H9 (cell line): ENCODE measurements at regions not wholly inside any gene's neighbourhood (a gene's known extent, or its start where the extent isn't known, plus 50 kb on each side); places are given as distances from the start of the nearest gene placed in this dataset.

Experiments
- DNase-seq: peaks from one replicate; pipeline ENCODE4 v3.0.0-alpha.2; 2017
- H2AFZ ChIP-seq: one replicate; pipeline ENCODE4 v1.6.1; 2013; ENCODE audit warnings: mild to moderate bottlenecking, low read length, control low read depth, moderate library complexity
- H2AK5ac ChIP-seq: 2 replicates; pipeline ENCODE4 v1.6.1; 2013; ENCODE audit warnings: low read length, control low read depth, mixed read lengths; ENCODE audit not compliant: insufficient read length
- H2BK120ac ChIP-seq: one replicate; pipeline ENCODE4 v1.6.1; 2013; ENCODE audit warnings: low read depth, mild to moderate bottlenecking, low read length, control low read depth, inconsistent platforms; ENCODE audit not compliant: poor library complexity, severe bottlenecking
- H2BK12ac ChIP-seq: 2 replicates; pipeline ENCODE4 v1.6.1; 2013; ENCODE audit warnings: low read length, control low read depth, mixed read lengths, low read depth; ENCODE audit not compliant: insufficient read length
- H2BK15ac ChIP-seq: 2 replicates; pipeline ENCODE4 v1.6.1; 2013; ENCODE audit warnings: low read depth, low read length, control low read depth
- H2BK20ac ChIP-seq: one replicate; pipeline ENCODE4 v1.6.1; 2013; ENCODE audit warnings: low read depth, mild to moderate bottlenecking, low read length, control low read depth, inconsistent platforms; ENCODE audit not compliant: poor library complexity, severe bottlenecking
- H2BK5ac ChIP-seq: 2 replicates; pipeline ENCODE4 v1.6.1; 2013; ENCODE audit warnings: low read length, control low read depth, mixed read lengths; ENCODE audit not compliant: insufficient read length
- H3K14ac ChIP-seq: 2 replicates; pipeline ENCODE4 v1.6.1; 2013; ENCODE audit warnings: low read length, control low read depth; ENCODE audit not compliant: insufficient read depth
- H3K18ac ChIP-seq: 2 replicates; pipeline ENCODE4 v1.6.1; 2013; ENCODE audit warnings: low read depth, mild to moderate bottlenecking, mixed read lengths, low read length, control low read depth; ENCODE audit not compliant: insufficient read length
- H3K23ac ChIP-seq: 2 replicates; pipeline ENCODE4 v1.6.1; 2013; ENCODE audit warnings: low read length, control low read depth, mixed read lengths, low read depth; ENCODE audit not compliant: insufficient read length
- H3K23me2 ChIP-seq: 2 replicates; pipeline ENCODE4 v1.6.1; 2013; ENCODE audit warnings: low read depth, mild to moderate bottlenecking, mixed read lengths, low read length, control low read depth; ENCODE audit not compliant: insufficient read length, poor library complexity, severe bottlenecking
- H3K27ac ChIP-seq: 2 replicates; pipeline ENCODE4 v1.5.1; 2013; ENCODE audit warnings: low read length, control low read depth, mixed read lengths, low read depth; ENCODE audit not compliant: insufficient read length
- H3K27me3 ChIP-seq: 2 replicates; pipeline ENCODE4 v1.6.1; 2013; ENCODE audit warnings: low read length, control low read depth, inconsistent platforms; ENCODE audit not compliant: insufficient read depth
- H3K4ac ChIP-seq: 2 replicates; pipeline ENCODE4 v1.6.1; 2013; ENCODE audit warnings: low read depth, mild to moderate bottlenecking, control low read depth, inconsistent platforms, low read length, moderate library complexity
- H3K4me1 ChIP-seq: 2 replicates; pipeline ENCODE4 v1.6.1; 2013; ENCODE audit warnings: low read length, control low read depth, inconsistent platforms; ENCODE audit not compliant: insufficient read depth
- H3K4me2 ChIP-seq: 2 replicates; pipeline ENCODE4 v1.6.1; 2013; ENCODE audit warnings: low read length, control low read depth, mixed read lengths; ENCODE audit not compliant: insufficient read length, insufficient read depth
- H3K56ac ChIP-seq: 2 replicates; pipeline ENCODE4 v1.6.1; 2013; ENCODE audit warnings: low read depth, mild to moderate bottlenecking, mixed read lengths, low read length, control low read depth; ENCODE audit not compliant: insufficient read length
- H3K79me1 ChIP-seq: 2 replicates; pipeline ENCODE4 v1.6.1; 2013; ENCODE audit warnings: low read depth, mild to moderate bottlenecking, moderate library complexity, low read length, control low read depth, inconsistent platforms; ENCODE audit not compliant: insufficient read depth, poor library complexity, severe bottlenecking
- H3K79me2 ChIP-seq: 2 replicates; pipeline ENCODE4 v1.6.1; 2013; ENCODE audit warnings: low read length, control low read depth, inconsistent platforms; ENCODE audit not compliant: insufficient read depth
- H3K9ac ChIP-seq: 2 replicates; pipeline ENCODE4 v1.6.1; 2013; ENCODE audit warnings: low read length, control low read depth, mixed read lengths; ENCODE audit not compliant: insufficient read length; ENCODE audit errors: extremely low read depth
- H3K9me3 ChIP-seq: one replicate; pipeline ENCODE4 v1.6.1; 2013; ENCODE audit warnings: low read depth, low read length, inconsistent platforms; ENCODE audit not compliant: control insufficient read depth
- H3T11ph ChIP-seq: one replicate; pipeline ENCODE4 v1.6.1; 2013; ENCODE audit warnings: mild to moderate bottlenecking, low read length, control low read depth, inconsistent platforms
- H4K20me1 ChIP-seq: one replicate; pipeline ENCODE4 v1.6.1; 2013; ENCODE audit not compliant: control insufficient read depth, insufficient read length, insufficient read depth
- H4K5ac ChIP-seq: 2 replicates; pipeline ENCODE4 v1.6.1; 2013; ENCODE audit warnings: low read depth, mild to moderate bottlenecking, mixed read lengths, low read length, control low read depth; ENCODE audit not compliant: insufficient read length
- H4K8ac ChIP-seq: replicated peaks from 2 replicates; pipeline ENCODE4 v1.6.1; 2013; ENCODE audit warnings: low read length, control low read depth, mixed read lengths, low read depth; ENCODE audit not compliant: insufficient read length
- H4K91ac ChIP-seq: 2 replicates; pipeline ENCODE4 v1.6.1; 2013; ENCODE audit warnings: low read depth, mild to moderate bottlenecking, moderate library complexity, mixed read lengths, low read length, control low read depth; ENCODE audit not compliant: insufficient read length
- H3K27ac Mint-ChIP-seq, 3 experiments: 2 replicates in 2 of 3; 3 replicates in 1 of 3; pipeline ENCODE4 v1.8.0; 2020 to 2021; ENCODE audit warnings: mixed read lengths in 3 of 3, mild to moderate bottlenecking in 1 of 3, moderate library complexity in 1 of 3
- H3K27me3 Mint-ChIP-seq: 2 replicates; pipeline ENCODE4 v1.8.0; 2021; ENCODE audit warnings: low read depth, mild to moderate bottlenecking, moderate library complexity, mixed read lengths
- H3K36me3 Mint-ChIP-seq, 3 experiments: 2 replicates in 2 of 3; 3 replicates in 1 of 3; pipeline ENCODE4 v1.8.0; 2020 to 2021; ENCODE audit warnings: low read depth in 3 of 3, mixed read lengths in 3 of 3; ENCODE audit not compliant: insufficient read depth in 1 of 3
- H3K4me1 Mint-ChIP-seq, 2 experiments: 2 replicates each; pipeline ENCODE4 v1.8.0; 2020; ENCODE audit warnings: mixed read lengths in 2 of 2
- H3K4me3 Mint-ChIP-seq, 2 experiments: 2 replicates in 1 of 2; 3 replicates in 1 of 2; pipeline ENCODE4 v1.8.0; 2020 to 2021; ENCODE audit warnings: mild to moderate bottlenecking in 2 of 2, mixed read lengths in 2 of 2, moderate library complexity in 1 of 2
- H3K9me3 Mint-ChIP-seq, 2 experiments: 2 replicates in 1 of 2; 3 replicates in 1 of 2; pipeline ENCODE4 v1.8.0; 2020; ENCODE audit warnings: mild to moderate bottlenecking in 2 of 2, mixed read lengths in 2 of 2, moderate library complexity in 1 of 2
- CTCF ChIP-seq: fragments of 200-600 bp; sonication (generic); conservative IDR thresholded peaks from 3 replicates; pipeline ENCODE4 v1.8.0; 2021; ENCODE audit warnings: antibody characterized with exemption, mild to moderate bottlenecking
- WGBS: extraction: QIAGEN DNeasy Blood & Tissue Kit; methylation state at CpG from one replicate; pipeline ENCODE4 v1.1.7; 2013; ENCODE audit warnings: missing lambda C conversion rate, low lambda C conversion rate, mixed read lengths; ENCODE audit not compliant: insufficient read length; ENCODE audit errors: extremely low coverage; 5-methylcytosine and 5-hydroxymethylcytosine counted together

GRCh38 chr10:61067671-61068336 lies 123.8 kb upstream of the RHOBTB1 start:
- H3K4me3 Mint-ChIP-seq = no peak overlapping the region
- H2BK12ac ChIP-seq = no peak overlapping the region
- H2BK120ac ChIP-seq = no peak overlapping the region
- H3K36me3 Mint-ChIP-seq = no peaks in the 10 kb centered on the region
- H3K79me2 ChIP-seq = no peaks in the 10 kb centered on the region
- H3K27me3 Mint-ChIP-seq = no peaks in the 10 kb centered on the region
- H4K20me1 ChIP-seq = no peaks in the 10 kb centered on the region
- H4K8ac ChIP-seq = no peak overlapping the region
- H3K9me3 ChIP-seq = no peaks in the 10 kb centered on the region
- no peak overlapping the region for H2BK20ac ChIP-seq
- H3K79me1 ChIP-seq = no peaks in the 10 kb centered on the region
- WGBS = no CpG with 5 or more reads among the region's 4 CpGs
- no peaks in the 10 kb centered on the region for H3K4me1 Mint-ChIP-seq
- DNase-seq = no peak
- H2BK15ac ChIP-seq = no peak overlapping the region
- no peak overlapping the region for H3T11ph ChIP-seq
- no peaks in the 10 kb centered on the region for H3K27me3 ChIP-seq
- no peak overlapping the region for H3K4me2 ChIP-seq
- H3K4ac ChIP-seq = no peak overlapping the region
- H3K14ac ChIP-seq = no peak overlapping the region
- no peak overlapping the region for H2AFZ ChIP-seq
- TF ChIP-seq CTCF = no peak
- no peak overlapping the region for H2BK5ac ChIP-seq
- H3K4me1 ChIP-seq = no peaks in the 10 kb centered on the region
- no peaks in the 10 kb centered on the region for H3K23me2 ChIP-seq
- H3K23ac ChIP-seq = no peak overlapping the region
- H3K27ac ChIP-seq = no peak overlapping the region
- no peaks in the 10 kb centered on the region for H3K9me3 Mint-ChIP-seq
- H3K18ac ChIP-seq = no peak overlapping the region
- H3K56ac ChIP-seq = no peak overlapping the region
- no peak overlapping the region for H2AK5ac ChIP-seq
- H3K9ac ChIP-seq = no peak overlapping the region
- no peak overlapping the region for H4K5ac ChIP-seq
- H4K91ac ChIP-seq = no peak overlapping the region
- H3K27ac Mint-ChIP-seq = no peak overlapping the region
